ENCODE measurements at regions not wholly inside any gene's neighbourhood (a gene's known extent, or its start where the extent isn't known, plus 50 kb on each side); places are given as distances from the start of the nearest gene placed in this dataset.

- DNase-seq (ENCODE audit: low read depth, low spot score) = no peak
Observed at GRCh38 chr15:62883938-62884479, 158.5 kb upstream of the TPM1 start.

GRCh38 chr15:62886431-62887071 lies 156.0 kb upstream of the TPM1 start:
- DNase-seq (ENCODE audit: low read depth, low spot score) = no peak

- no peak for DNase-seq (ENCODE audit: low read depth, low spot score)
Observed at GRCh38 chr15:62887113-62887570, 155.4 kb upstream of the TPM1 start.

- DNase-seq (ENCODE audit: low read depth, low spot score) = no peak
Observed at GRCh38 chr15:62888623-62889022, 153.9 kb upstream of the TPM1 start.

DNA sequence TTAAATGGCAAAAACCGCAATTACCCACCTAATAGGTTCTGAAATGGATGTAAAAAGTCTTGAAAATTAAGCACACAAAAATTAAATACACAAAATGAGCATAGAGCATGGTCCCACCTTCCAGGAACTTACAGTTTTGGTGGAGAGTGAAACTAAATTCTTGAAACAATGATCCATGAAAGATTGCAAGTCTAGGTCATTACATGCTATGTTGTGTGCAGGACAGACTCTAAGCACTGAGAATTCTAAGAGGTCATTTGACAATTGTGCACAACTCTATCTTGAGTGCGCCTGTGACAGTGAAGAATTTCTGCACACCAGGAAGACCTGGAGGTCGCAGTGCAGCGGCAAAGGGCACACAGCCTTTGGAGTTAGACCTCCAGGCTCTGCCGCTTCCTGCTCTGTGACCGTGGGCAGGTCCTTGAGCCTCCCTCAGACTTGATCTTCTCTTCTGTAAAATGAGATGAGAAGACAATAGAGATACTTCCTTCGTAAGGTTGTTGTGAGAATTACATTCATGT lies 153.3 kb upstream of the TPM1 start:
- DNase-seq (ENCODE audit: low read depth, low spot score) = no peak

DNA sequence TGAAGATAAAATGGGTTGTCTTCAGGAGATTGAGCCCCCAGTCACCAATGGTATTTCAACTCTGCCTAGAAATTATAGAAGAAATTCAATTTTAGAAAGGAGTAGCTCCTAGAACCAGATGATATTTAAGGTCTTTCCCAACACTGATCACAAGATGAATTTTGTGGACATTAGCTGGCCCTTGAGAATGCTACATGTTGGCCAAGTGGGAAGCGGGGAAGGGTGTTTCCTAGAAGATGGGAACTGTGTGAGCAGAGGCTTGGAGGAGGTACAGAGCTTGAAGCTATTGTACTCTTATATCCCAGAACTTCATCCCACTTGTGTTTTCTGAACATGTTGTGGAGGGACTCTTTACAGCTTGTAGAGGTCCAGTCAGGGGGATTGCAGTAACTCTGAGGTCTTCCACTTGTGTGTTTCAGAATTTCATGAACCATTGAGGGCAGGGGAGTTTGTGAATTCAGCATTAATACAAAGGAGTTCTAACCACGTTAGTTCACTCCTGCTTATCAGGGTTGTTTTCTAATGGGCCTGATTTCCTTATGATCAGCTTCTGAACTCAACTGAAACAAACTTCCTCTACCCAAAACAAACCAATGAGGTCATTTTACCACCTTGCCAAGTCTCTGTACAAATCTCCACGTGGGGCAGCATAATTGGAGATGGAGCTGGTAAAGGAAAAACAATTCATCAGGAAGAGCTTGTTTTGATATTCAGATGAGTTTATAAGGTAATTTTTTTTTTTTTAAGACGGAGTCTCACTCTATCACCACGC lies 152.6 kb upstream of the TPM1 start:
- no peak for DNase-seq (ENCODE audit: low read depth, low spot score)

GRCh38 chr15:62894322-62895085 lies 148.0 kb upstream of the TPM1 start:
- no peak for DNase-seq (ENCODE audit: low read depth, low spot score)

DNA sequence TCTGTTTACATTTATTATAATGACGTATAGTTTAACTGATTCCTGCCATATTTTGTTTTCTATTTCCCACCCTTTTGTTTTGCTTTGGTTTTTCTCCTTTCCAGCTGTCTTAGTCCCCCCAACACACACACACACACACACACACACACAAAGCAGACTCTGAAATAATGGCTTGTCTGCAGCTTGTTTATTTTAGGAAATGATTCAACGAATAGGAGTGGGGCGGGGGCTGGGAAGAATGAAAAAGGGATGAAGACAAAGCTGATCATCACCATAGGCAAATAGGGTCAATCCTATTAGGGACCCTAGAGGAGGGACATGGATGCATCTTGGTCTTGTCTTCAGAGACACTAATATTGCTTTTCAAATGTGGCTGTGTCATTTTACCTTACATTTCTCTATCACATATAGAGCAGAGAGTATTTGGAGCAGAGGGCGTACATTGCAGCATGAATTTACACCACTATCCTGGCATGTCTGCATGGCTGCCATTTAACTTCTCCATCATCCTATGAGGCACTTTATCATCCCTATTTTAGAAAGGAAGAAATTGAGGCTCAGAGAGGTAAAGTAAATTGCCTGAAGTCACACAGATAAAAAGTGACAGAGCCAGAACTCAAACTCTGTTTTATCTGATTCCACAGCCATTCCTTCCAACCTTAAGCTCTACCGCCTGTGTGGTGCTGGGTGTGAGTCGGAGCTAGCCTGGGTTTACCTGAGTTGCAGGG lies 147.2 kb upstream of the TPM1 start:
- DNase-seq (ENCODE audit: low read depth, low spot score) = no peak

DNA sequence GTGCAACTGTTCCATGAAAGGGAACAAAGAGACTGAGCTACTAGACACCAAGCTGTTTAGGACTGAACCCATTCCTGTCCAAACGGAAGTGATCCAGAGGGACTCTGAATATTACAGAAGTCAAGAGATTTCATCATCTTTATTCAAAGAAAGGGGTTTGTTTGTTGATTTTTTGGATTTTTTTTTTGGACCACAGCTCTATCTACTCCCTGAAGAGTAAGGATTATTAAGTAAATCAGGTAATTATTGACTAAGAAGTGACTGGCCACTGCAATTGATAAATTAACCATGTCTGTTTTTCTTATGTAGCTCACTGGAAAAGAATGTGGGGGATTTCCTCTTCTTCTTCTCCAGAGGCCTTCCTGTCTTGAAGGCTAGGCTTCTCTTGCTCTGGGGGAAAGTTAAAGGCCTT lies 146.6 kb upstream of the TPM1 start:
- DNase-seq (ENCODE audit: low read depth, low spot score) = no peak

- no peak for DNase-seq (ENCODE audit: low read depth, low spot score)
Observed at GRCh38 chr15:62896380-62896866, 146.1 kb upstream of the TPM1 start.

DNA sequence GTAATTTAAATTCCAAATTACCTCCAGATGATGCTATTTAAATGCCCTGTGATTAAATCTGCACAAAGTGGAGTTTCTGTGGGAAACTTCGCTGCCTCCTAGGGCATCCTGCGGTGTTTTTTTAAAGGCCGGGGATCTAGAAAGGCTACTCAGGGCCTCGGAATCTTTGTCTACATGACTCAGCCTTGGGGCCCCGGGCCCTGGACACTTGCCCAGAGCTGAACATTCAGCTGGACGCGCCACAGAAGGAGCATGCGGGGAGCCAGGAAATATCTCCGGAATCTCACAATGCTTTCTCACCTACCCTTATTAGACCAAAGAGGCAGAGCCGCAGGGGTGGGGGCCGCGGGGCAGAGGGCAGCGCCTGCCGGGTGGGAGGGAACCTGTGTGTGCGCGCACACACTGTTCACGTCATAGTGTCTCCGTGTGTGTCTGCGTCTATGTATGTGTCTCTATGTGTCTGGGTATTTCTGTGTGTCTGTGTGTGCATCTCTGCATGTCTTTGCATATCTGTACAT lies 145.5 kb upstream of the TPM1 start:
- DNase-seq (ENCODE audit: low read depth, low spot score) = no peak

DNA sequence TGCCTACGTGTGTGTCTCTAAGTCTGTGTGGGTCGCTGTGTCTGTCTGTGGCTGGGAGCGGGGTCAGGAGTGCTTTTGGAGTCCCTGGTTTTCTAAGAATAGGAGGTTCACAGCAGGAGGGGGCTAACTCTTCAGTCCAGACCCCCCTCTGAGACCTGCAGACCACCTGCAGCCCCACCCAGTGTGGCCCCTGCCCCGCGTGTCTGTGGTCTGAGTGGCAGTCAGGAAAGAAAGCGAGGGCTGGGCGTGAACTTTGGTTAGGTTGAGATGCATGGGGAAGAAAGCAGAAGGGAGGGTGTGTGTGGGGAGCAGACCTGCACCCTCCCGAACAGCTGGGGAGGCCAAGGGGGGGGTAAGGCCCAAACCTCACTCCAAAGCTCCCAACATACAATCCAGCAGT lies 144.9 kb upstream of the TPM1 start:
- no peak for DNase-seq (ENCODE audit: low read depth, low spot score)

- no peak for DNase-seq (ENCODE audit: low read depth, low spot score)
Observed at GRCh38 chr15:62899090-62899493, 143.5 kb upstream of the TPM1 start.

- DNase-seq (ENCODE audit: low read depth, low spot score) = no peak
Observed at GRCh38 chr15:62900071-62900802, 142.3 kb upstream of the TPM1 start.

DNA sequence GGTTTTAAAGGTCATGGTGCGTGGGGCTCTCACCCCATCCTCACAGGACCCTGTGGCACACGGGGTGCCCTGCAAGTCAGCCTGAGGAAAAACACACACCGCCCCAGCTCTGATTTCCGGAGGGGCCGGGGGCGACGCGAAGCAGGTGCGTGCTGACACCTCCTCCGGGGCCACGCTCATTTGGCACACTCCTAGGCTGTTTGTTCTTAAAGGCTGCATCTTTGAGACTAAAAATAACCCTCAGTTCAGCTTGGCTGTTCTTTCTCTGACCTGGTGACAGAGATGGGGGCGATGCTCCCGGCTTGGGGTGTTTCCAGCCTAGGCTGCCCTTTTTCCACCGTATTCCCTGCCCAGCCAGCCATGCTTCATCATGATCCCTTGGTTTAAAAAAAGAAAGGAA lies 141.5 kb upstream of the TPM1 start:
- DNase-seq (ENCODE audit: low read depth, low spot score) = no peak

DNA sequence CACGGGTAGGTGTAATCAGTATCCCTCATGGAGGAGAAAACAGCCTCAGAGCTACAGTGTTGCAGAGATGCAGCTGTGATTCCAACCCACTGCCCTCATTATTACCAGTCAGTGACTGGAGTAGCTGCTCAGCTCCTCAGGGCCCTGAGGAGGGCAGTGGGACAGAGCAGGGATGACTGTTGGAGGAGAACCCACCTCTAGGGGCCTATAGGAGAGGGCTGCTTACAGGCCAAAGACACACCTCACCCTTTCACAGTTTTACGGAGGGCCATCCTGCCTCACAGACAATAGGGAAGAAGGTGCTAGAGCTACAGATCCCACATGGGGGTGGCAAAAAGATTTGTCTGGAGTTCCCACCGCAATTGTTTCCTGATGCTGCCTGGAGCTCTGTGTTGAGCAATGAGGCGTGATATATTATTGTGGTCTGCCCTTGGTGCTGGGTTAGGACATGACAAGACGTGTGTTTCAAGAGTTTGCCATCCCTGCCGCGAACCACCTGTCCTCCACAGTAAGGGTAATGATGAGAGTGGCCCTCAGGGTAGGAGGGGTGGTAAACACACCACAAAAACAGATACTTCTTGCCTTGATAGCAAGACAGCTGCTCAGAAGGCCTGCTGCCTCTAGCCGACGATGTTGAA lies 140.5 kb upstream of the TPM1 start:
- no peak for DNase-seq (ENCODE audit: low read depth, low spot score)

DNA sequence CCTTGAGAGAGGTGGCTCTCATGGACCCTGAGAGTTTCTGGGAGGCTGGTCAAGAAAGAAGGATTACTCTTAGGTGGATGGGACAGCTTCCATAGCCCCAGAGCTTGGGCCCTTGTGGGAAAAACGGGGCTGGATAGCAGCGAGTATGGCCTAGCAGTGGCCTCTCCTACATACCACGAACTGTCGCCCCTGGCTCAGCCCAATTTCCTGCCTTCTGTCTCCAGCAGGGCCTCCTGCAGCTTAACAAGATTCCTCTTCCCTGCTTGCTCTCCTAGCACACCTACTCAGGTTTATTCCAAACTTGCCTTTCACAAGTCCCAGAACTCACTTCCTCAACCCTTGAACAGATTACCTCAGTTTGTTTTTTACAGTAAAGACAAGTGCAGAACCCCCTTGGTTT lies 139.7 kb upstream of the TPM1 start:
- DNase-seq (ENCODE audit: low read depth, low spot score) = no peak

- no peak for DNase-seq (ENCODE audit: low read depth, low spot score)
Observed at GRCh38 chr15:62903437-62903836, 139.1 kb upstream of the TPM1 start.

DNA sequence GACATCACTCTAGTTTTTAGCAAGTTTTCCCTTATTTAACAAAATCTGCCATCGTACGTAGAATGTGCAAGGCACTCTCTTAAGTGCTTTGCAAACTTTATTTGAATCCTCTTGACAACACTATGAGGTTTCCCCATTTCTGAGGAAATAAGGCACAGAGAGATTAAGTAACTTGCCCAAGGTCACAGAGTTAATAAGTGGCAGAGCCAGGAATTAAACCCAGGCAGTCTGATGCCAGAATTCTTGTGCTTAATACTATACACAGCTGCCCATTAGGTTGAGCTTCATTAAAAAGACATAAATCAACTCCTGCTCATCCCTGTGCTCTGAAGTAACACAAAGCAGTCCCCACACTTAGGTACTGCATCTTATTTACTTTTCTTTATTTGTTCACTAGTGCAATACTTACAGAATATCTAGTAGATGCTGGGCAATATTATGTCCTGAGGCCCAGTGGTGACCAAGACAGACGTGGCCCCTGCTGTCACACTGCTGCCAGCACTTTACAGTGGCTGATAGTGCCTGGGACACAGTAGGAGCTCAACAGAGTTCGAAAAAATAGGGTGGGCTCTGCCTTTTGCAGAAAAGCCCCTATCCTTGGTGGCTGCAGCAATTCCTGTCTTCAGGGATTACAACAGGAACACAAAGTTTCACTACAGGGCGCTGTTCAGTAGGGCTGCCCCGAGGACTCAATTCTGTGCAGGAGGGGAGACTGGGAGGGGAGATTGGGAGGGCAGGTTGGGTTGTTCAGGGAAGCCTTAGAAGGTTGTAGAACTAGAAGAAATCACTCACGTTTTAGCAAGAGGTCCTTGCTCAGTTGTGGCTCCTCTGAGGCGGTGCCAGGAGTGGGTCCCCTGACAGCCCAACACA lies 138.3 kb upstream of the TPM1 start:
- DNase-seq (ENCODE audit: low read depth, low spot score) = no peak

Data from iPS DF 19.7 (cell line).